Panc1 (cell line): ENCODE measurements at regions not wholly inside any gene's neighbourhood (a gene's known extent, or its start where the extent isn't known, plus 50 kb on each side); places are given as distances from the start of the nearest gene placed in this dataset.

Experiments
- SIN3A ChIP-seq: IDR thresholded peaks from 2 replicates; pipeline ENCODE4 v1.6.1; 2012; ENCODE audit warnings: low read depth, mild to moderate bottlenecking, low read length, moderate library complexity, borderline replicate concordance; ENCODE audit not compliant: insufficient read depth
- TF ChIP-seq, protein P1 (sequence below): fragments of 450-650 bp; IDR thresholded peaks from 2 replicates; pipeline ENCODE4 v1.5.1; 2017; ENCODE audit warnings: mild to moderate bottlenecking

DNA sequence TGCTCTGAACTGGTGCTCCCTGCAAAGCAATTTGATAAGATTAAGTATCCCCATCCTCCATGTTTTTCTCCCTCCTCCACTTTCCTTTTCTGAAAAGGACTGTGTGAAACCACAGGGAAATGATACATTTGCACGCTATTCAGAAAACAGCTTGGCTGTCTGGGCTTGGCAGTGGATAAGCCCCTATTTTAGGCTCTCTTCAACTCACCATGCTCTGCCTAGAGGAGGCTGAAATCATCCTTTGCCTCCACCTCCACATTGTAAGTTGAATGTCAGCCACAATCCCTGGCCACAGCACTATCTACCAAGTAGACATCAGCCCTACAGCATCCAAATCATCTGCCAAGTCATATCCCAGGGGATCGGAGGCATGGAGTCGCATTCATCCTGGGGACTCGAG is 642.3 kb downstream of the RPS29 start:
- TF ChIP-seq, protein P1, sequence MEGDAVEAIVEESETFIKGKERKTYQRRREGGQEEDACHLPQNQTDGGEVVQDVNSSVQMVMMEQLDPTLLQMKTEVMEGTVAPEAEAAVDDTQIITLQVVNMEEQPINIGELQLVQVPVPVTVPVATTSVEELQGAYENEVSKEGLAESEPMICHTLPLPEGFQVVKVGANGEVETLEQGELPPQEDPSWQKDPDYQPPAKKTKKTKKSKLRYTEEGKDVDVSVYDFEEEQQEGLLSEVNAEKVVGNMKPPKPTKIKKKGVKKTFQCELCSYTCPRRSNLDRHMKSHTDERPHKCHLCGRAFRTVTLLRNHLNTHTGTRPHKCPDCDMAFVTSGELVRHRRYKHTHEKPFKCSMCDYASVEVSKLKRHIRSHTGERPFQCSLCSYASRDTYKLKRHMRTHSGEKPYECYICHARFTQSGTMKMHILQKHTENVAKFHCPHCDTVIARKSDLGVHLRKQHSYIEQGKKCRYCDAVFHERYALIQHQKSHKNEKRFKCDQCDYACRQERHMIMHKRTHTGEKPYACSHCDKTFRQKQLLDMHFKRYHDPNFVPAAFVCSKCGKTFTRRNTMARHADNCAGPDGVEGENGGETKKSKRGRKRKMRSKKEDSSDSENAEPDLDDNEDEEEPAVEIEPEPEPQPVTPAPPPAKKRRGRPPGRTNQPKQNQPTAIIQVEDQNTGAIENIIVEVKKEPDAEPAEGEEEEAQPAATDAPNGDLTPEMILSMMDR: no peak
- no peak for TF ChIP-seq SIN3A
